OCI-LY3 (cell line): ENCODE measurements at regions not wholly inside any gene's neighbourhood (a gene's known extent, or its start where the extent isn't known, plus 50 kb on each side); places are given as distances from the start of the nearest gene placed in this dataset.
"Not testable (repeated sequence)": the region's sequence is repeated elsewhere in the genome, so short reads cannot be mapped to it uniquely, and the experiment has no call there.

Experiments
- H2AFZ ChIP-seq: fragments of 200-600, 300-600 bp; shearing (Covaris generic); 2 replicates; pipeline ENCODE4 v1.6.0; 2014; ENCODE audit warnings: antibody characterized with exemption, low read depth, low read length
- H3K27ac ChIP-seq: fragments of 200-600, 300-600 bp; sonication (generic); 2 replicates; pipeline ENCODE4 v1.5.1; 2014; ENCODE audit warnings: mild to moderate bottlenecking, low read length, moderate library complexity, mixed read lengths
- H3K27me3 ChIP-seq: fragments of 200-600, 300-600 bp; sonication (generic); 2 replicates; pipeline ENCODE4 v1.6.1; 2014; ENCODE audit warnings: low read depth, low read length, mixed read lengths
- H3K36me3 ChIP-seq: fragments of 200-600, 300-600 bp; sonication (generic); replicated peaks from 2 replicates; pipeline ENCODE3; 2014; ENCODE audit warnings: low read depth, low read length, mixed read lengths
- H3K4me1 ChIP-seq: fragments of 300-600, 200-600 bp; sonication (generic); 2 replicates; pipeline ENCODE4 v1.6.1; 2014; ENCODE audit warnings: low read length, mixed read lengths
- H3K4me2 ChIP-seq: fragments of 200-600, 300-600 bp; sonication (generic); 2 replicates; pipeline ENCODE4 v1.6.1; 2014; ENCODE audit warnings: low read length, mixed read lengths
- H3K4me3 ChIP-seq: fragments of 300-600, 200-600 bp; sonication (generic); 2 replicates; pipeline ENCODE4 v1.5.1; 2014; ENCODE audit warnings: antibody characterized with exemption, mild to moderate bottlenecking, low read length, moderate library complexity
- H3K79me2 ChIP-seq: fragments of 300-600, 200-600 bp; shearing (Covaris generic); 2 replicates; pipeline ENCODE4 v1.6.1; 2014; ENCODE audit warnings: mild to moderate bottlenecking, low read length, mixed read lengths
- H3K9ac ChIP-seq: fragments of 300-600, 200-600 bp; shearing (Covaris generic); 2 replicates; pipeline ENCODE4 v1.6.0; 2014; ENCODE audit warnings: mild to moderate bottlenecking, low read length, moderate library complexity
- H3K9me3 ChIP-seq: fragments of 200-600, 300-600 bp; shearing (Covaris generic); 2 replicates; pipeline ENCODE4 v1.6.1; 2014; ENCODE audit warnings: low read length, mixed read lengths; ENCODE audit not compliant: insufficient read depth
- H4K20me1 ChIP-seq: fragments of 200-600, 300-600 bp; sonication (generic); 2 replicates; pipeline ENCODE4 v1.6.1; 2016; ENCODE audit warnings: low read length, mixed read lengths; ENCODE audit not compliant: insufficient read depth
- CTCF ChIP-seq: fragments of 200-600, 300-600 bp; sonication (generic); IDR thresholded peaks from 2 replicates; pipeline ENCODE4 v1.5.1; 2014; ENCODE audit warnings: antibody characterized with exemption, low read length, low read depth
- EZH2phosphoT487 ChIP-seq: fragments of 200-600 bp; shearing (Covaris generic); IDR thresholded peaks from 2 replicates; pipeline ENCODE4 v1.6.1; 2018; ENCODE audit warnings: antibody characterized with exemption, mixed run types, low read depth

GRCh38 chr9:82880336-82881050, 182.4 kb downstream of the RASEF start:
- Histone ChIP-seq H3K36me3 (no peaks in the 10 kb centered on the region), H3K4me3 (no peak overlapping the region), H3K9ac (no peak overlapping the region), H3K4me1 (no peaks in the 10 kb centered on the region), H2AFZ (no peak overlapping the region), H3K27ac (no peak overlapping the region), H3K27me3 (no peaks in the 10 kb centered on the region), H3K4me2 (no peak overlapping the region), H4K20me1 (no peaks in the 10 kb centered on the region), H3K79me2 (no peaks in the 10 kb centered on the region), H3K9me3 (no peaks in the 10 kb centered on the region)
- no peak for TF ChIP-seq EZH2phosphoT487
- no peak for TF ChIP-seq CTCF

- Histone ChIP-seq H3K79me2 (no peaks in the 10 kb centered on the region), H4K20me1 (no peaks in the 10 kb centered on the region), H3K9ac (no peak overlapping the region), H2AFZ (no peak overlapping the region), H3K9me3 (no peaks in the 10 kb centered on the region), H3K4me3 (no peak overlapping the region), H3K4me1 (no peaks in the 10 kb centered on the region), H3K36me3 (no peaks in the 10 kb centered on the region), H3K27me3 (no peaks in the 10 kb centered on the region), H3K27ac (no peak overlapping the region), H3K4me2 (no peak overlapping the region)
- TF ChIP-seq EZH2phosphoT487 (no peak), CTCF (no peak)
Observed at GRCh38 chr9:82882138-82882537, 180.8 kb downstream of the RASEF start.

GRCh38 chr9:82882748-82883147, 180.2 kb downstream of the RASEF start:
- no peak overlapping the region for H3K4me3 ChIP-seq
- H4K20me1 ChIP-seq, result no peaks in the 10 kb centered on the region
- no peak overlapping the region for H2AFZ ChIP-seq
- H3K36me3 ChIP-seq, result no peaks in the 10 kb centered on the region
- no peaks in the 10 kb centered on the region for H3K9me3 ChIP-seq
- no peaks in the 10 kb centered on the region for H3K79me2 ChIP-seq
- no peak overlapping the region for H3K4me2 ChIP-seq
- no peaks in the 10 kb centered on the region for H3K4me1 ChIP-seq
- H3K9ac ChIP-seq, result no peak overlapping the region
- no peaks in the 10 kb centered on the region for H3K27me3 ChIP-seq
- no peak for TF ChIP-seq CTCF
- TF ChIP-seq EZH2phosphoT487, result no peak
- no peak overlapping the region for H3K27ac ChIP-seq

GRCh38 chr9:82883436-82883835, 179.5 kb downstream of the RASEF start:
- no peak overlapping the region for H2AFZ ChIP-seq
- H3K4me2 ChIP-seq, result no peak overlapping the region
- no peak overlapping the region for H3K27ac ChIP-seq
- H4K20me1 ChIP-seq, result no peaks in the 10 kb centered on the region
- H3K79me2 ChIP-seq, result no peaks in the 10 kb centered on the region
- no peaks in the 10 kb centered on the region for H3K36me3 ChIP-seq
- H3K27me3 ChIP-seq, result no peaks in the 10 kb centered on the region
- no peaks in the 10 kb centered on the region for H3K4me1 ChIP-seq
- H3K4me3 ChIP-seq, result no peak overlapping the region
- no peak overlapping the region for H3K9ac ChIP-seq
- H3K9me3 ChIP-seq, result no peaks in the 10 kb centered on the region
- TF ChIP-seq CTCF, result no peak
- no peak for TF ChIP-seq EZH2phosphoT487

- not testable (repeated sequence) for H3K9me3 ChIP-seq, H3K36me3 ChIP-seq, H3K4me2 ChIP-seq, H3K79me2 ChIP-seq, H3K4me1 ChIP-seq, H3K27ac ChIP-seq, H3K27me3 ChIP-seq, H4K20me1 ChIP-seq, H3K4me3 ChIP-seq, H2AFZ ChIP-seq, H3K9ac ChIP-seq
Observed at GRCh38 chr9:82883974-82884373, 179.0 kb downstream of the RASEF start.
